Duodenal mucosa (tissue), 2 donors: ENCODE measurements at regions not wholly inside any gene's neighbourhood (a gene's known extent, or its start where the extent isn't known, plus 50 kb on each side); places are given as distances from the start of the nearest gene placed in this dataset.
"Not testable (repeated sequence)": the region's sequence is repeated elsewhere in the genome, so short reads cannot be mapped to it uniquely, and the experiment has no call there.

Source experiments
- H3K27ac ChIP-seq: one replicate; pipeline ENCODE4 v1.7.0; 2013; ENCODE audit warnings: low read depth, low read length
- H3K27me3 ChIP-seq, 2 donors: one replicate each; pipeline ENCODE4 v1.7.0; 2013; ENCODE audit warnings: low read length in 2 of 2, control low read depth in 1 of 2; ENCODE audit not compliant: insufficient read depth in 2 of 2, control insufficient read depth in 1 of 2
- H3K36me3 ChIP-seq, 2 donors: one replicate each; pipeline ENCODE4 v1.7.0; 2013; ENCODE audit warnings: low read length in 2 of 2, control low read depth in 1 of 2; ENCODE audit not compliant: insufficient read depth in 2 of 2, control insufficient read depth in 1 of 2
- H3K4me1 ChIP-seq, 2 donors: one replicate each; pipeline ENCODE4 v1.7.0; 2013; ENCODE audit warnings: low read length in 2 of 2, control low read depth in 1 of 2; ENCODE audit not compliant: insufficient read depth in 2 of 2, control insufficient read depth in 1 of 2
- H3K4me3 ChIP-seq, 2 donors: one replicate each; pipeline ENCODE4 v1.7.0; 2013; ENCODE audit warnings: low read length in 2 of 2, low read depth in 1 of 2
- H3K9ac ChIP-seq, 2 donors: one replicate each; pipeline ENCODE4 v1.7.0; 2013; ENCODE audit warnings: low read length in 2 of 2, low read depth in 1 of 2
- H3K9me3 ChIP-seq, 2 donors: one replicate each; pipeline ENCODE4 v1.7.0; 2013; ENCODE audit warnings: low read length in 2 of 2, control low read depth in 1 of 2; ENCODE audit not compliant: control insufficient read depth in 1 of 2

- Histone ChIP-seq H3K9me3 (no peaks in the 10 kb centered on the region), H3K9ac (no peak overlapping the region), H3K27ac (no peak overlapping the region), H3K27me3 (no peaks in the 10 kb centered on the region), H3K4me3 (no peak overlapping the region), H3K4me1 (no peaks in the 10 kb centered on the region), H3K36me3 (no peaks in the 10 kb centered on the region)
Observed at GRCh38 chr18:38805256-38805655, 1239.7 kb upstream of the CELF4 start.

DNA sequence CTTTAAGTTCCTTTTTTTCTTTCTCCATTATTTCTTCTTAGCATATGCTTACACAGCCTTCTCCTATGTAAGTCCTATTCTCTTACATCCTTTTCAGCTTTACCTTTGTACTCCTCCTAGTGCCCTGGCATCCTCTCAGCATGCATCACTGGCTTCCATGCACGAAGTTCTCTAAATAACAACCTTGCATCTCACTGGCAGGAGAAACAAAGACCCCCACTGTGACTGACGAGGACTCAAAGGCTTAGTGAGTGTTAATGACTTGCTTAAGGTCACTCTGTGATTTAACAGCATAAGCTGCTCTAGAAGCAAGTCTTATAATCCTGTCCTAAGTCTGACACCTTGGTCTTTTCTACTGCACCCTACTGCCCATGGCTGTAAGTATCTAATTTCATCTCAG lies 1236.0 kb upstream of the CELF4 start:
- Histone ChIP-seq H3K27ac (no peak overlapping the region), H3K27me3 (no peaks in the 10 kb centered on the region), H3K4me1 (no peaks in the 10 kb centered on the region), H3K36me3 (no peaks in the 10 kb centered on the region), H3K9me3 (no peaks in the 10 kb centered on the region), H3K9ac (no peak overlapping the region), H3K4me3 (no peak overlapping the region)

- Histone ChIP-seq H3K9ac (no peak overlapping the region), H3K9me3 (peaks cover 0 to 6% of the 10 kb centered on the region in 2 donors), H3K4me1 (no peaks in the 10 kb centered on the region), H3K4me3 (no peak overlapping the region), H3K36me3 (no peaks in the 10 kb centered on the region), H3K27ac (no peak overlapping the region), H3K27me3 (no peaks in the 10 kb centered on the region)
Observed at GRCh38 chr18:38796762-38797161, 1231.2 kb upstream of the CELF4 start.

- Histone ChIP-seq H3K27me3 (no peaks in the 10 kb centered on the region), H3K9ac (no peak overlapping the region), H3K4me1 (no peaks in the 10 kb centered on the region), H3K9me3 (peaks cover 0 to 6% of the 10 kb centered on the region in 2 donors), H3K4me3 (no peak overlapping the region), H3K36me3 (no peaks in the 10 kb centered on the region), H3K27ac (no peak overlapping the region)
Observed at GRCh38 chr18:38792731-38793130, 1227.1 kb upstream of the CELF4 start.

- Histone ChIP-seq H3K36me3 (no peaks in the 10 kb centered on the region), H3K9ac (no peak overlapping the region), H3K27me3 (no peaks in the 10 kb centered on the region), H3K27ac (no peak overlapping the region), H3K4me3 (no peak overlapping the region), H3K4me1 (no peaks in the 10 kb centered on the region), H3K9me3 (peaks cover 0 to 6% of the 10 kb centered on the region in 2 donors)
Observed at GRCh38 chr18:38790786-38791185, 1225.2 kb upstream of the CELF4 start.

GRCh38 chr18:38790303-38790702 lies 1224.7 kb upstream of the CELF4 start:
- Histone ChIP-seq H3K36me3 (no peaks in the 10 kb centered on the region), H3K27me3 (no peaks in the 10 kb centered on the region), H3K4me3 (no peak overlapping the region), H3K9ac (no peak overlapping the region), H3K9me3 (peaks cover 0 to 6% of the 10 kb centered on the region in 2 donors), H3K4me1 (no peaks in the 10 kb centered on the region), H3K27ac (no peak overlapping the region)

DNA sequence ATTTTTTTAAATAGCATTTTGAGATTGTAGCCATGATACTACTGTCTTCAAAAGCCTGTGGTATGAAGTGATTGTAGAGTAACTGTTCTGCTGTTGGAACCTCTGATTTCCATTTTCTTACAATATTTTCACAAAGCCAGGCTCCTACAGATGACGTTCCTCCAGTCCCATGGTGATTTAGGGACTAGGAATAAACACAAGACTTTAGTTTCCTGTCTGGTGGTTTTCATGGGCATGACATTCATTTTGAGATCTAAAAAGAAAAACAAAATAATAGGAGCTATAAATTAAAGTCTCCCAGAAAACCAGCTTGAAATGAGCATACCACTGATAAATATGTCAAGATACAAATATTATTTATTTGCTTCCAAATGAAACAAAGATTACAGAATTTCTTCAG lies 1223.5 kb upstream of the CELF4 start:
- Histone ChIP-seq H3K27me3 (no peaks in the 10 kb centered on the region), H3K9ac (no peak overlapping the region), H3K4me3 (no peak overlapping the region), H3K36me3 (no peaks in the 10 kb centered on the region), H3K27ac (no peak overlapping the region), H3K4me1 (no peaks in the 10 kb centered on the region), H3K9me3 (peaks cover 0 to 6% of the 10 kb centered on the region in 2 donors)

DNA sequence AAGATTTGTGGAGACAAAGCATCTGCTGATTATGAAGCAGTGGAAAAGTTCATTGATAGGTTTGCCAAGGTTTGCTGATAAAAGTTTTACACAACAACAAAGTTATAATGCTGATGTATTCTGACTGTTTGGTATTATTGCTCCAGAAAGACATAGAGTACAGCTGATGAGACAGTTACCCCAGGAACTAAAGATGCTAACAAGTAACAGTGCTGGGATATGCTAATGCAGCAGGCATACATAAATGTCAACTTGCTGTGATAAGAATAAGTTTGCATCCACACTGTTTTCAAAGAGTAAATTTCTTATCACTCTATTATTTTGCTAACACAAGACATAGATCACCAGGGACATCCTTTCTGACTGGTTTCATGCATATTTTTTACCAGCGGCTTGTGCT lies 1221.3 kb upstream of the CELF4 start:
- Histone ChIP-seq H3K9me3 (no peaks in the 10 kb centered on the region), H3K27ac (no peak overlapping the region), H3K4me1 (no peaks in the 10 kb centered on the region)

DNA sequence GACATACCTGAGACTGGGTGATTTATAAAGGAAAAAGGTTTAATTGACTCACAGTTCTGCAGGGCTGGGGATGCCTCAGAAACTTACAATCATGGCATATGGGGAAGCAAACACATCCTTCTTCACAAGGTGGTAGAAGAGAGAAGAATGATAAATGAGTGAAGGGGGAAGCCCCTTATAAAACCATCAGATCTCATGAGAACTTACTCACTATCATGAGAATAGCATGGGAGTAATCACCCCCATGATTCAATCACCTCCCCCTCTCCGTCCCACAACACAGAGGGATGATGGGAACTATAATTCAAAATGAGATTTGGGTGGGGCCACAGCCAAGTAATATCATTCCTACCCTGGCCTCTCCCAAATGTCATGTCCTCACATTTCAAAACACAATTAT lies 1206.0 kb upstream of the CELF4 start:
- H3K9ac ChIP-seq, H3K4me3 ChIP-seq, H3K36me3 ChIP-seq, H3K27me3 ChIP-seq, H3K9me3 ChIP-seq, H3K4me1 ChIP-seq, H3K27ac ChIP-seq: not testable (repeated sequence)

More for the DNA sequence above, 1221.3 kb upstream of the CELF4 start:
- Histone ChIP-seq H3K4me3 (no peak overlapping the region), H3K9ac (no peak overlapping the region), H3K27me3 (no peaks in the 10 kb centered on the region), H3K36me3 (no peaks in the 10 kb centered on the region)

DNA sequence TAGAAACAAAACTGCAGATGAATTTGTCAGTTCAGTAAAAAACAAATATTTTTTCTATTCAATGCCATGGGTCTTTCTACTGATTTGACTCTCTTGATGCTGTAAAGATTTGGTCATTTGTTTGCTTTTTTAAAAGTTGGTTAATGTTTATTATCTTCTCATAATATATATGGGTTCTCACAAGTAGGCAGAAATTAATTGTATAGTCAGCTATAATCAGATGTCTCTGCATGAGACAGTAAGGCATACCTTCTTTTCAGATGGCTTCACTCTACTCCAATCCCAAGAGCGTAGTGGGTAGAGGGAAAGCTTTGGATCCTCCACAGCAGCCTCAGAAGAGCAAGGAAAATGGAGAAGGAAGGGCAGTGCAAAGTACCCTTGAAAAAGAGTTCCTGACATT lies 1202.9 kb upstream of the CELF4 start:
- Histone ChIP-seq H3K9ac (no peak overlapping the region), H3K27me3 (no peaks in the 10 kb centered on the region), H3K4me1 (no peaks in the 10 kb centered on the region), H3K9me3 (peaks cover 0 to 2% of the 10 kb centered on the region in 2 donors), H3K36me3 (no peaks in the 10 kb centered on the region), H3K27ac (no peak overlapping the region), H3K4me3 (no peak overlapping the region)

GRCh38 chr18:38759457-38759856 lies 1193.9 kb upstream of the CELF4 start:
- Histone ChIP-seq H3K4me3 (no peak overlapping the region), H3K27ac (no peak overlapping the region), H3K27me3 (no peaks in the 10 kb centered on the region), H3K9me3 (no peaks in the 10 kb centered on the region), H3K4me1 (no peaks in the 10 kb centered on the region), H3K9ac (no peak overlapping the region), H3K36me3 (no peaks in the 10 kb centered on the region)
